ENCODE measurements at regions not wholly inside any gene's neighbourhood (a gene's known extent, or its start where the extent isn't known, plus 50 kb on each side); places are given as distances from the start of the nearest gene placed in this dataset.

- DNase-seq (ENCODE audit: low spot score) (no peak), ATAC-seq (ENCODE audit: low read depth) (no peak)
- H3K4me1 ChIP-seq (ENCODE audit: insufficient read depth, poor library complexity, severe bottlenecking) = no peaks in the 10 kb centered on the region
- no peak overlapping the region for H3K27ac ChIP-seq (ENCODE audit: poor library complexity, severe bottlenecking)
- TF ChIP-seq, protein P1, sequence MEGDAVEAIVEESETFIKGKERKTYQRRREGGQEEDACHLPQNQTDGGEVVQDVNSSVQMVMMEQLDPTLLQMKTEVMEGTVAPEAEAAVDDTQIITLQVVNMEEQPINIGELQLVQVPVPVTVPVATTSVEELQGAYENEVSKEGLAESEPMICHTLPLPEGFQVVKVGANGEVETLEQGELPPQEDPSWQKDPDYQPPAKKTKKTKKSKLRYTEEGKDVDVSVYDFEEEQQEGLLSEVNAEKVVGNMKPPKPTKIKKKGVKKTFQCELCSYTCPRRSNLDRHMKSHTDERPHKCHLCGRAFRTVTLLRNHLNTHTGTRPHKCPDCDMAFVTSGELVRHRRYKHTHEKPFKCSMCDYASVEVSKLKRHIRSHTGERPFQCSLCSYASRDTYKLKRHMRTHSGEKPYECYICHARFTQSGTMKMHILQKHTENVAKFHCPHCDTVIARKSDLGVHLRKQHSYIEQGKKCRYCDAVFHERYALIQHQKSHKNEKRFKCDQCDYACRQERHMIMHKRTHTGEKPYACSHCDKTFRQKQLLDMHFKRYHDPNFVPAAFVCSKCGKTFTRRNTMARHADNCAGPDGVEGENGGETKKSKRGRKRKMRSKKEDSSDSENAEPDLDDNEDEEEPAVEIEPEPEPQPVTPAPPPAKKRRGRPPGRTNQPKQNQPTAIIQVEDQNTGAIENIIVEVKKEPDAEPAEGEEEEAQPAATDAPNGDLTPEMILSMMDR (IDR thresholded peaks at IDR 0.05; ENCODE audit: poor library complexity, severe bottlenecking) = no peak
- no peaks in the 10 kb centered on the region for H3K9me3 ChIP-seq (ENCODE audit: severe bottlenecking)
- no peak overlapping the region for H3K4me3 ChIP-seq (ENCODE audit: severe bottlenecking)
- H3K27me3 ChIP-seq (ENCODE audit: insufficient read depth, poor library complexity, severe bottlenecking) = no peaks in the 10 kb centered on the region
- no peaks in the 10 kb centered on the region for H3K36me3 ChIP-seq (ENCODE audit: low read depth)
These were observed 235.9 kb downstream of the ARRDC4 start for GRCh38 chr15:98196371-98196770.

DNA sequence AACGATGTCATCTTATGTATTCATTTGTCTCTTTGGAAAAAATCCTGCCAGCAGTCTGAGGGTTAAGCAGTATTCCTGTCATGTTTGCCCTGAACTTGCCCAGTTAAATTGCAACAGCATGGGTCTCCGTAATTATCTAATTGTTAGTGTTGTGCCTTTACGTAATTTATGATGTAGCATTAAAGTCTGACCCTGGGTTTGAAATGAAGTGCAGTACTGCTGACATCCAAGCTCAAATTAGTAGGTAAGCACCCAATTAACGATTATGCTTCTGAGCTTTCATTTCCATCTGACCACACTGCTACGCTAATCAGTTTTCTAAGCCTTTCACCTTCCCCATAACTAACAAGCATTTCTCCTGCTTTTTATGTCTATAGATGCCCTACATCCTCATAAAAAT is 241.8 kb downstream of the ARRDC4 start:
- Histone ChIP-seq H3K9me3 (ENCODE audit: severe bottlenecking) (no peaks in the 10 kb centered on the region), H3K4me1 (ENCODE audit: insufficient read depth, poor library complexity, severe bottlenecking) (no peaks in the 10 kb centered on the region), H3K27me3 (ENCODE audit: insufficient read depth, poor library complexity, severe bottlenecking) (peaks cover 16% of the 10 kb centered on the region), H3K27ac (ENCODE audit: poor library complexity, severe bottlenecking) (no peak overlapping the region), H3K36me3 (ENCODE audit: low read depth) (no peaks in the 10 kb centered on the region), H3K4me3 (ENCODE audit: severe bottlenecking) (no peak overlapping the region)
- TF ChIP-seq, protein P1 (IDR thresholded peaks at IDR 0.05; ENCODE audit: poor library complexity, severe bottlenecking) = no peak
- no peak for DNase-seq (ENCODE audit: low spot score)
- no peak for ATAC-seq (ENCODE audit: low read depth)

- TF ChIP-seq, protein P1 (IDR thresholded peaks at IDR 0.05; ENCODE audit: poor library complexity, severe bottlenecking) = no peak
- no peak for ATAC-seq (ENCODE audit: low read depth)
- Histone ChIP-seq H3K9me3 (ENCODE audit: severe bottlenecking) (no peaks in the 10 kb centered on the region), H3K4me3 (ENCODE audit: severe bottlenecking) (no peak overlapping the region), H3K27ac (ENCODE audit: poor library complexity, severe bottlenecking) (no peak overlapping the region), H3K27me3 (ENCODE audit: insufficient read depth, poor library complexity, severe bottlenecking) (peaks cover 16% of the 10 kb centered on the region), H3K36me3 (ENCODE audit: low read depth) (no peaks in the 10 kb centered on the region), H3K4me1 (ENCODE audit: insufficient read depth, poor library complexity, severe bottlenecking) (no peaks in the 10 kb centered on the region)
- no peak for DNase-seq (ENCODE audit: low spot score)
These were observed 243.6 kb downstream of the ARRDC4 start for GRCh38 chr15:98203872-98204660.

- H3K4me3 ChIP-seq (ENCODE audit: severe bottlenecking) = no peak overlapping the region
- H3K36me3 ChIP-seq (ENCODE audit: low read depth) = no peaks in the 10 kb centered on the region
- H3K27ac ChIP-seq (ENCODE audit: poor library complexity, severe bottlenecking) = no peak overlapping the region
- TF ChIP-seq, protein P1 (IDR thresholded peaks at IDR 0.05; ENCODE audit: poor library complexity, severe bottlenecking) = no peak
- DNase-seq (ENCODE audit: low spot score) (no peak), ATAC-seq (ENCODE audit: low read depth) (no peak)
- H3K4me1 ChIP-seq (ENCODE audit: insufficient read depth, poor library complexity, severe bottlenecking) = no peaks in the 10 kb centered on the region
- H3K9me3 ChIP-seq (ENCODE audit: severe bottlenecking) = no peaks in the 10 kb centered on the region
- peaks cover 7% of the 10 kb centered on the region for H3K27me3 ChIP-seq (ENCODE audit: insufficient read depth, poor library complexity, severe bottlenecking)
These were observed 247.4 kb downstream of the ARRDC4 start for GRCh38 chr15:98207928-98208327.

DNA sequence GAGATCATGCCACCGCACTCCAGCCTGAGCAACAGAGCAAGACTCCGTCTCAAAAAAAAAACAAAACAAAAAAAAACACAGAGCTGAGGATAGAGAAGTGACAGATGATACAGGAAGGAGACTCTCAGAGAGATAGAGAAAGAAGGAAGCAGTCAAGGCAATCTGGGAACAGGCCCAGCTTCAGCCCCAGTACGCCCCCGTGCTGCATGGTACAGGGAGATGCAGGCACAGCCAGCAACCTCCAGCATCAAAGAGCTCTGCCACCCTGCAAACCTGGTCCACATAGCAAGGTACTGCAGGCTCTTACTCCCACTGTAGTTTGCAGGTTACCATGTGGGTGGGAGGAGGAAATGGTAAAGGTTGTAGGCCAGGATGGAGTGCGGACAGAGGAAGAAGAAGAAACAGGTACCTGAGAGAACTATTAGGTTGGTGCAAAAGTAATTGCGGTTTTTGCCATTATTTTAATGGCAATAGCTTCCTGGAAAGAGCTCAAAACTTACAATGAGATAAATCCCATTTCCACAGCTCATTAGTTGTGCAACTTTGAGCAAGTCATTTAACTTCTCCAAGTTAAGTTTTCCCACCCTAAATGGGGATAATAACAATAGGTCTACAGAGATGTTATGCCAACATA is 253.0 kb downstream of the ARRDC4 start:
- H3K4me3 ChIP-seq (ENCODE audit: severe bottlenecking) = no peak overlapping the region
- TF ChIP-seq, protein P1 (IDR thresholded peaks at IDR 0.05; ENCODE audit: poor library complexity, severe bottlenecking) = no peak
- no peaks in the 10 kb centered on the region for H3K4me1 ChIP-seq (ENCODE audit: insufficient read depth, poor library complexity, severe bottlenecking)
- H3K27ac ChIP-seq (ENCODE audit: poor library complexity, severe bottlenecking) = no peak overlapping the region
- DNase-seq (ENCODE audit: low spot score) (no peak), ATAC-seq (ENCODE audit: low read depth) (no peak)
- H3K36me3 ChIP-seq (ENCODE audit: low read depth) = no peaks in the 10 kb centered on the region
- no peaks in the 10 kb centered on the region for H3K27me3 ChIP-seq (ENCODE audit: insufficient read depth, poor library complexity, severe bottlenecking)
- no peaks in the 10 kb centered on the region for H3K9me3 ChIP-seq (ENCODE audit: severe bottlenecking)
